ENCODE measurements at regions not wholly inside any gene's neighbourhood (a gene's known extent, or its start where the extent isn't known, plus 50 kb on each side); places are given as distances from the start of the nearest gene placed in this dataset.
"Not testable (repeated sequence)": the region's sequence is repeated elsewhere in the genome, so short reads cannot be mapped to it uniquely, and the experiment has no call there.

DNA sequence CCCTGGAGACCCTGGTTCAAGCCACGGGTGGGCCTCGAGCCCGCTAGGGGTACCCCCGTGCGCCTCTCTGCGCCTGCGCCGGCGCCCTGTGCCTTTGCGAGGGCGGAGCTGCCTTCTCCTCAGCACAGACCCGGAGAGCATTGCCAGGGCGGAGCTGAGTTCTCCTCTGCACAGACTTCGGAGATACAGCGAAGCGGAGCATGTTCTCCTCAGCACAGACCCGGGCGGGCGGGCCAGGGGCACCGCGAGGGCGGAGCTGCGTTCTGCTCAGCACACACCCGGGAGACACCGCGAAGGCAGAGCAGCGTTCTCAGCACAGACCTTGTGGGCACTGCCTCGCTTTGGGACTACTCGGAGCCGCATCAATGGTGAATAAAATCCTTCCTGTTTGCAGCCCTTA lies 753.0 kb downstream of the SPATA31A1 start:
- H2AK5ac ChIP-seq (ENCODE audit: low read length, severe bottlenecking); H3K23ac ChIP-seq (ENCODE audit: low read length in 2 of 2); H3K9ac ChIP-seq (ENCODE audit: low read length); H2BK12ac ChIP-seq (ENCODE audit: low read length in 2 of 2); H3K36me3 ChIP-seq (ENCODE audit: control insufficient read depth in 1 of 2, insufficient read depth in 2 of 2, low read depth in 1 of 2, low read length in 2 of 2); H3K9me3 ChIP-seq (ENCODE audit: control insufficient read depth, low read length); H4K8ac ChIP-seq (ENCODE audit: low read length); H3K4me3 ChIP-seq (ENCODE audit: insufficient read depth in 1 of 2, low read depth in 1 of 2, low read length in 2 of 2); H3K4me2 ChIP-seq (ENCODE audit: low read length, poor library complexity, severe bottlenecking); H4K91ac ChIP-seq (ENCODE audit: low read length); H3K27me3 ChIP-seq (ENCODE audit: control insufficient read depth in 1 of 2, insufficient read depth in 1 of 2, low read length in 2 of 2); H2BK5ac ChIP-seq (ENCODE audit: low read depth, low read length, poor library complexity, severe bottlenecking); H2BK120ac ChIP-seq (ENCODE audit: low read depth, low read length); H3K18ac ChIP-seq (ENCODE audit: low read depth in 1 of 2, low read length in 2 of 2); H2BK15ac ChIP-seq (ENCODE audit: low read depth, poor library complexity, severe bottlenecking); H2AFZ ChIP-seq (ENCODE audit: low read depth, low read length); H3K4me1 ChIP-seq (ENCODE audit: control insufficient read depth, insufficient read depth, low read depth, low read length); H3K4ac ChIP-seq (ENCODE audit: low read depth in 1 of 2, low read length in 2 of 2); H3K27ac ChIP-seq (ENCODE audit: low read length, poor library complexity, severe bottlenecking); DNase-seq; H3K79me1 ChIP-seq (replicated peaks; ENCODE audit: low read length, poor library complexity, severe bottlenecking); H3K14ac ChIP-seq (ENCODE audit: low read length in 2 of 2): not testable (repeated sequence)
- no CpG with 5 or more reads among the region's 30 CpGs for WGBS

DNA sequence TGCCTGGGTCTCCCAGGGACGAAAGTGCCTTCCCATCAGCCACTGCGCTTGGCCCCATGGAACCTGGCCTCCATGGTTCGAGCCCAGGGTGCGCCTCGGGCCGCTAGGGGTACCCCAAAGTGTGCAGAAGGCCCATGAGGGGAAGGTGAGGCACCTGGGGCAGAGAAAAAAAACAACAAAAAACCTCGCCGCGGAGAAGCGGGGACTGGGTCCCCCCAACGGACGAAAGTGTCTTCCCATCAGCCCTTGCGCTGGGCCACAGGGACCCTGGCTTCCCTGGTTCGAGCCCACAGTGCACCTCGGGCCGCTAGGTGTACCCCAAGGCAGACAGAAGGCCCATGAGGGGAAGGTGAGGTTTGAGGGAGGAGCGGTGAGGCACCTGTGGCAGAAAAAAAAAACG lies 755.3 kb downstream of the SPATA31A1 start:
- DNase-seq = not testable (repeated sequence)
- no CpG with 5 or more reads among the region's 18 CpGs for WGBS

GRCh38 chr9:40111571-40111970 lies 756.1 kb downstream of the SPATA31A1 start:
- not testable (repeated sequence) for H3K14ac ChIP-seq (ENCODE audit: low read length in 2 of 2); H3K4me3 ChIP-seq (ENCODE audit: insufficient read depth in 1 of 2, low read depth in 1 of 2, low read length in 2 of 2); H4K91ac ChIP-seq (ENCODE audit: low read length); H3K18ac ChIP-seq (ENCODE audit: low read depth in 1 of 2, low read length in 2 of 2); H3K27me3 ChIP-seq (ENCODE audit: control insufficient read depth in 1 of 2, insufficient read depth in 1 of 2, low read length in 2 of 2); H3K4ac ChIP-seq (ENCODE audit: low read depth in 1 of 2, low read length in 2 of 2); H4K8ac ChIP-seq (ENCODE audit: low read length); H2AK5ac ChIP-seq (ENCODE audit: low read length, severe bottlenecking); H3K23ac ChIP-seq (ENCODE audit: low read length in 2 of 2); H3K4me2 ChIP-seq (ENCODE audit: low read length, poor library complexity, severe bottlenecking); H3K36me3 ChIP-seq (ENCODE audit: control insufficient read depth in 1 of 2, insufficient read depth in 2 of 2, low read depth in 1 of 2, low read length in 2 of 2); H3K27ac ChIP-seq (ENCODE audit: low read length, poor library complexity, severe bottlenecking); H2BK5ac ChIP-seq (ENCODE audit: low read depth, low read length, poor library complexity, severe bottlenecking); H2AFZ ChIP-seq (ENCODE audit: low read depth, low read length); H3K79me1 ChIP-seq (replicated peaks; ENCODE audit: low read length, poor library complexity, severe bottlenecking); H3K9ac ChIP-seq (ENCODE audit: low read length); H2BK120ac ChIP-seq (ENCODE audit: low read depth, low read length); DNase-seq; H2BK12ac ChIP-seq (ENCODE audit: low read length in 2 of 2); H2BK15ac ChIP-seq (ENCODE audit: low read depth, poor library complexity, severe bottlenecking); H3K4me1 ChIP-seq (ENCODE audit: control insufficient read depth, insufficient read depth, low read depth, low read length); H3K9me3 ChIP-seq (ENCODE audit: control insufficient read depth, low read length)
- WGBS = no CpG with 5 or more reads among the region's 27 CpGs

More for the DNA sequence above, 755.3 kb downstream of the SPATA31A1 start:
- not testable (repeated sequence) for H3K9ac ChIP-seq (ENCODE audit: low read length); H3K79me1 ChIP-seq (replicated peaks; ENCODE audit: low read length, poor library complexity, severe bottlenecking); H3K4me3 ChIP-seq (ENCODE audit: insufficient read depth in 1 of 2, low read depth in 1 of 2, low read length in 2 of 2); H3K18ac ChIP-seq (ENCODE audit: low read depth in 1 of 2, low read length in 2 of 2); H4K8ac ChIP-seq (ENCODE audit: low read length); H2BK5ac ChIP-seq (ENCODE audit: low read depth, low read length, poor library complexity, severe bottlenecking); H3K27ac ChIP-seq (ENCODE audit: low read length, poor library complexity, severe bottlenecking); H2BK120ac ChIP-seq (ENCODE audit: low read depth, low read length); H3K9me3 ChIP-seq (ENCODE audit: control insufficient read depth, low read length); H2AK5ac ChIP-seq (ENCODE audit: low read length, severe bottlenecking); H2AFZ ChIP-seq (ENCODE audit: low read depth, low read length); H4K91ac ChIP-seq (ENCODE audit: low read length); H3K4me2 ChIP-seq (ENCODE audit: low read length, poor library complexity, severe bottlenecking); H2BK12ac ChIP-seq (ENCODE audit: low read length in 2 of 2); H3K4me1 ChIP-seq (ENCODE audit: control insufficient read depth, insufficient read depth, low read depth, low read length); H3K23ac ChIP-seq (ENCODE audit: low read length in 2 of 2); H3K27me3 ChIP-seq (ENCODE audit: control insufficient read depth in 1 of 2, insufficient read depth in 1 of 2, low read length in 2 of 2); H3K36me3 ChIP-seq (ENCODE audit: control insufficient read depth in 1 of 2, insufficient read depth in 2 of 2, low read depth in 1 of 2, low read length in 2 of 2); H3K14ac ChIP-seq (ENCODE audit: low read length in 2 of 2); H3K4ac ChIP-seq (ENCODE audit: low read depth in 1 of 2, low read length in 2 of 2); H2BK15ac ChIP-seq (ENCODE audit: low read depth, poor library complexity, severe bottlenecking)

GRCh38 chr9:40130598-40130997 lies 775.1 kb downstream of the SPATA31A1 start:
- H2AK5ac ChIP-seq (ENCODE audit: low read length, severe bottlenecking); H3K14ac ChIP-seq (ENCODE audit: low read length in 2 of 2); H3K23ac ChIP-seq (ENCODE audit: low read length in 2 of 2); H3K18ac ChIP-seq (ENCODE audit: low read depth in 1 of 2, low read length in 2 of 2); H3K4me2 ChIP-seq (ENCODE audit: low read length, poor library complexity, severe bottlenecking); H2BK5ac ChIP-seq (ENCODE audit: low read depth, low read length, poor library complexity, severe bottlenecking); H3K4ac ChIP-seq (ENCODE audit: low read depth in 1 of 2, low read length in 2 of 2); H2AFZ ChIP-seq (ENCODE audit: low read depth, low read length); H4K91ac ChIP-seq (ENCODE audit: low read length); H3K4me1 ChIP-seq (ENCODE audit: control insufficient read depth, insufficient read depth, low read depth, low read length); H2BK120ac ChIP-seq (ENCODE audit: low read depth, low read length); H4K8ac ChIP-seq (ENCODE audit: low read length); H3K27me3 ChIP-seq (ENCODE audit: control insufficient read depth in 1 of 2, insufficient read depth in 1 of 2, low read length in 2 of 2); H3K9me3 ChIP-seq (ENCODE audit: control insufficient read depth, low read length); DNase-seq; H2BK12ac ChIP-seq (ENCODE audit: low read length in 2 of 2); H2BK15ac ChIP-seq (ENCODE audit: low read depth, poor library complexity, severe bottlenecking); H3K79me1 ChIP-seq (replicated peaks; ENCODE audit: low read length, poor library complexity, severe bottlenecking); H3K27ac ChIP-seq (ENCODE audit: low read length, poor library complexity, severe bottlenecking); H3K36me3 ChIP-seq (ENCODE audit: control insufficient read depth in 1 of 2, insufficient read depth in 2 of 2, low read depth in 1 of 2, low read length in 2 of 2); H3K4me3 ChIP-seq (ENCODE audit: insufficient read depth in 1 of 2, low read depth in 1 of 2, low read length in 2 of 2); H3K9ac ChIP-seq (ENCODE audit: low read length): not testable (repeated sequence)
- WGBS = no CpG with 5 or more reads among the region's 1 CpG
